Naive thymus-derived CD8-positive, alpha-beta T cell (primary cell): ENCODE measurements at regions not wholly inside any gene's neighbourhood (a gene's known extent, or its start where the extent isn't known, plus 50 kb on each side); places are given as distances from the start of the nearest gene placed in this dataset.

ENCODE experiments used
- ATAC-seq, 2 donors: fragments of 150-1000 bp; cut with Tn5 transposase in 1 of 2; sonication (Bioruptor Pico), chemical (Tn5 transposase) in 1 of 2; 1 replicate in 1 of 2; 2 replicates in 1 of 2; pipeline ENCODE4 v1.10.0; 2021; ENCODE audit warnings: mild to moderate bottlenecking in 2 of 2, moderate library complexity in 2 of 2
- POLR2A ChIA-PET: fragments of 350-600 bp; sonication (Branson Sonifier 250); formaldehyde crosslinking; loops from one replicate; lab custom pipeline; 2021; ENCODE audit warnings: antibody characterized with exemption; lab: Charles Lee
- DNase-seq, 10 donors: peaks; one replicate each; pipeline versions ENCODE4 v3.0.0 to v3.0.0-alpha.2; 2020 to 2022
- H3K27ac Mint-ChIP-seq, 10 donors: one replicate each; pipeline ENCODE4 v1.8.0; 2020 to 2022; ENCODE audit warnings: mild to moderate bottlenecking in 10 of 10, mixed read lengths in 10 of 10, moderate library complexity in 4 of 10, inconsistent platforms in 1 of 10
- H3K27me3 Mint-ChIP-seq, 5 donors: one replicate each; pipeline ENCODE4 v1.8.0; 2021 to 2022; ENCODE audit warnings: mixed read lengths in 5 of 5
- H3K36me3 Mint-ChIP-seq, 3 donors: one replicate each; pipeline ENCODE4 v1.8.0; 2020 to 2022; ENCODE audit warnings: mixed read lengths in 3 of 3, mild to moderate bottlenecking in 2 of 3, inconsistent platforms in 1 of 3
- H3K4me1 Mint-ChIP-seq, 4 donors: one replicate each; pipeline ENCODE4 v1.8.0; 2021 to 2022; ENCODE audit warnings: mixed read lengths in 4 of 4
- H3K4me3 Mint-ChIP-seq, 10 donors: one replicate each; pipeline ENCODE4 v1.8.0; 2020 to 2022; ENCODE audit warnings: mild to moderate bottlenecking in 10 of 10, mixed read lengths in 10 of 10, moderate library complexity in 6 of 10, inconsistent platforms in 1 of 10
- H3K9me3 Mint-ChIP-seq, 9 donors: one replicate each; pipeline ENCODE4 v1.8.0; 2020 to 2022; ENCODE audit warnings: mixed read lengths in 9 of 9, mild to moderate bottlenecking in 3 of 9, inconsistent platforms in 1 of 9, moderate library complexity in 1 of 9

DNA sequence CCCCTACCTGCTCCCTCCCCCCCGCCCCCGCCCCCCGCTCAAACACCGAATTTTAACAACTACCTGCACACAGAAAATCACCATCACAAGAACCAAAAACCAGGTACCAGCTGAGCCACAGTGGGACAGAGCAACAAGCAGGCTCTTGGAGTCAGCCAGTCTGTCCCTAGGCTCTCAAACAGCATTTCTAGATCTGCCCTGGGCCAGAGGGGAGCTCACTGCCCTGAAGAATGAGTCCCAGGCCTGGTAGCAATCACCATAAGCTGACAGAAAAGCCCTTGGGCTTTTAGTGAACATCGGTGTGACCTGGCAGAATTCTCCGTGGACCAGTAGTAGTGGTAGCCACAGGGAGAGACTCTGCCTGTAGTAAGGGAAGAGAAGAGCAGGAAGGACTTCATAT, 58.3 kb downstream of the C11orf87 start:
- DNase-seq (no peak), ATAC-seq (no peak)
- Mint-ChIP-seq H3K4me3 (no peak overlapping the region), H3K9me3 (peaks cover 0 to 16% (median 0%) of the 10 kb centered on the region in 9 donors), H3K27ac (no peak overlapping the region), H3K4me1 (no peaks in the 10 kb centered on the region), H3K36me3 (no peaks in the 10 kb centered on the region), H3K27me3 (peaks cover 0 to 4% (median 0%) of the 10 kb centered on the region in 5 donors)
- POLR2A ChIA-PET = no interaction called here

GRCh38 chr11:109486129-109486528, 64.1 kb downstream of the C11orf87 start:
- no peak overlapping the region for H3K27ac Mint-ChIP-seq
- H3K9me3 Mint-ChIP-seq = peaks cover 0 to 10% (median 2%) of the 10 kb centered on the region in 9 donors
- no peaks in the 10 kb centered on the region for H3K36me3 Mint-ChIP-seq
- DNase-seq (no peak), ATAC-seq (no peak)
- H3K4me1 Mint-ChIP-seq = no peaks in the 10 kb centered on the region
- POLR2A ChIA-PET = no interaction called here
- H3K27me3 Mint-ChIP-seq = no peaks in the 10 kb centered on the region
- H3K4me3 Mint-ChIP-seq = no peak overlapping the region

DNA sequence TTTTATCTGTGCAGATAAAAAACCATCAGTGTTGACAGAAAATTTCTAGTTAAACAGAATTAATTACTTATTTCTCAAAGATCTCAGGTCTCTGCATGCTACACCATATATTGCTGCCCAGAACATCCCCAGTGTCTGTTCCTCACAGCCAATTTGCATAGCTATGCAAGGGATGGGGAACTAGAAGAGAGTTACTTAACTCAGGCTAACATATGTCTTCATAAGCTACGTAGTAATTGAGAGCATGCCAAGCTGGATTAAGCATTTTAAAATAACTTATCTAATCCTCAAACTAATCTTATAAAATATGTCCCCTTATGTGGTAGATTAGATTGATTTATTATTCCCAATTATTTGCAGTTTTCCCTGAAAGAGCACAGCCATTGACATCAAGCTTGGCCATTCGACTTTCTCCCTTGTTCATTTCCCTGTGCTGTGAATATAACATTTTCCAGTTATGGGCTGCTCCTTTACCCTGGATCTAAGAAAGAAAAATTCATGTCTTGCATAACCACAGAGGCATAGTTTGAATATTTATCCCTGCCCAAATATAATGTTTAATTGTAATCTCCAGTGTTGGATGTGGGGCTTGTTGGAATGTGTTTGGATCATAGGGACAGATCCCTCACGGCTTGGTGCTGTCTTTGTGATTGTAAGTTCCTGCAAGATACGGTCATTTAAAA, 69.1 kb downstream of the C11orf87 start:
- POLR2A ChIA-PET = no interaction called here
- Mint-ChIP-seq H3K36me3 (no peaks in the 10 kb centered on the region), H3K9me3 (peaks cover 0 to 12% (median 4%) of the 10 kb centered on the region in 9 donors), H3K4me1 (no peaks in the 10 kb centered on the region), H3K4me3 (no peak overlapping the region), H3K27ac (no peak overlapping the region), H3K27me3 (no peaks in the 10 kb centered on the region)
- DNase-seq = no peak
- no peak for ATAC-seq

GRCh38 chr11:109506115-109506514, 84.1 kb downstream of the C11orf87 start:
- H3K4me1 Mint-ChIP-seq = no peaks in the 10 kb centered on the region
- H3K27ac Mint-ChIP-seq = no peak overlapping the region
- POLR2A ChIA-PET = no interaction called here
- H3K27me3 Mint-ChIP-seq = no peaks in the 10 kb centered on the region
- DNase-seq = no peak
- no peaks in the 10 kb centered on the region for H3K36me3 Mint-ChIP-seq
- no peak for ATAC-seq
- no peak overlapping the region for H3K4me3 Mint-ChIP-seq
- peaks cover 0 to 5% (median 0%) of the 10 kb centered on the region in 9 donors for H3K9me3 Mint-ChIP-seq

DNA sequence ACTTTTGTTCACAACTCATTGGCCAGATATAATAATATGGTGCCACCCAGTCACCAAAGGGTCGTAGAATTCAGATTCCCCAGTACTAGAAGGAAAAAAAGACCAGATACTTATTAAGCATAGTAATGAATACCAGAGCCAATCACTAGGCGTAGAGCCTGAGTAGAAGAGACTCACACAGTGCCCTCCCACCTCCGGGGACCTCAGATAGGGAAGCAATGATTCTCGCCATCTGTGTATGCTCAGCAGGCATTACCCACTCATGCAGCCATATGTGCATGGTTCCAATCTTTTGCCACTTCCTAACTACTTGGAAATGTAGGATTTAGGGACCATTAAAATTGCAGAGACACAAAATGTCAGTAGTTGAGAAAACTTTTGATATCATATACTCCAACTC, 85.3 kb downstream of the C11orf87 start:
- DNase-seq (no peak), ATAC-seq (no peak)
- H3K4me3 Mint-ChIP-seq = no peak overlapping the region
- H3K36me3 Mint-ChIP-seq = no peaks in the 10 kb centered on the region
- H3K27me3 Mint-ChIP-seq = no peaks in the 10 kb centered on the region
- no peaks in the 10 kb centered on the region for H3K4me1 Mint-ChIP-seq
- no peak overlapping the region for H3K27ac Mint-ChIP-seq
- POLR2A ChIA-PET = no interaction called here
- peaks cover 0 to 3% (median 0%) of the 10 kb centered on the region in 9 donors for H3K9me3 Mint-ChIP-seq

- H3K27ac Mint-ChIP-seq = no peak overlapping the region
- H3K27me3 Mint-ChIP-seq = peaks cover 0 to 3% (median 0%) of the 10 kb centered on the region in 5 donors
- H3K4me3 Mint-ChIP-seq = no peak overlapping the region
- POLR2A ChIA-PET = no interaction called here
- DNase-seq (no peak), ATAC-seq (no peak)
- no peaks in the 10 kb centered on the region for H3K36me3 Mint-ChIP-seq
- no peaks in the 10 kb centered on the region for H3K4me1 Mint-ChIP-seq
- peaks cover 0 to 3% (median 0%) of the 10 kb centered on the region in 9 donors for H3K9me3 Mint-ChIP-seq
Measured at GRCh38 chr11:109507836-109508561, 86.0 kb downstream of the C11orf87 start.

GRCh38 chr11:109508943-109509342, 87.0 kb downstream of the C11orf87 start:
- Mint-ChIP-seq H3K36me3 (no peaks in the 10 kb centered on the region), H3K27ac (no peak overlapping the region), H3K4me3 (no peak overlapping the region), H3K4me1 (no peaks in the 10 kb centered on the region), H3K27me3 (peaks cover 0 to 6% (median 0%) of the 10 kb centered on the region in 5 donors), H3K9me3 (peaks cover 0 to 4% (median 0%) of the 10 kb centered on the region in 9 donors)
- DNase-seq (no peak), ATAC-seq (no peak)
- POLR2A ChIA-PET = no interaction called here

- no peaks in the 10 kb centered on the region for H3K4me1 Mint-ChIP-seq
- DNase-seq (no peak), ATAC-seq (no peak)
- POLR2A ChIA-PET = no interaction called here
- H3K9me3 Mint-ChIP-seq = peaks cover 0 to 14% (median 2%) of the 10 kb centered on the region in 9 donors
- no peaks in the 10 kb centered on the region for H3K36me3 Mint-ChIP-seq
- H3K4me3 Mint-ChIP-seq = no peak overlapping the region
- peaks cover 0 to 8% (median 0%) of the 10 kb centered on the region in 5 donors for H3K27me3 Mint-ChIP-seq
- no peak overlapping the region for H3K27ac Mint-ChIP-seq
Measured at GRCh38 chr11:109510316-109510715, 88.3 kb downstream of the C11orf87 start.

- Mint-ChIP-seq H3K4me3 (no peak overlapping the region), H3K4me1 (no peaks in the 10 kb centered on the region), H3K27me3 (peaks cover 0 to 8% (median 0%) of the 10 kb centered on the region in 5 donors), H3K27ac (no peak overlapping the region), H3K36me3 (no peaks in the 10 kb centered on the region), H3K9me3 (peaks cover 0 to 14% (median 2%) of the 10 kb centered on the region in 9 donors)
- DNase-seq = no peak
- POLR2A ChIA-PET = no interaction called here
- ATAC-seq = no peak
Measured at GRCh38 chr11:109511598-109511997, 89.6 kb downstream of the C11orf87 start.

- Mint-ChIP-seq H3K36me3 (no peaks in the 10 kb centered on the region), H3K4me3 (no peak overlapping the region), H3K27ac (no peak overlapping the region), H3K9me3 (peaks cover 0 to 14% (median 2%) of the 10 kb centered on the region in 9 donors), H3K27me3 (peaks cover 0 to 8% (median 0%) of the 10 kb centered on the region in 5 donors), H3K4me1 (no peaks in the 10 kb centered on the region)
- POLR2A ChIA-PET = no interaction called here
- DNase-seq = no peak
- ATAC-seq = no peak
Measured at GRCh38 chr11:109512249-109512648, 90.3 kb downstream of the C11orf87 start.

DNA sequence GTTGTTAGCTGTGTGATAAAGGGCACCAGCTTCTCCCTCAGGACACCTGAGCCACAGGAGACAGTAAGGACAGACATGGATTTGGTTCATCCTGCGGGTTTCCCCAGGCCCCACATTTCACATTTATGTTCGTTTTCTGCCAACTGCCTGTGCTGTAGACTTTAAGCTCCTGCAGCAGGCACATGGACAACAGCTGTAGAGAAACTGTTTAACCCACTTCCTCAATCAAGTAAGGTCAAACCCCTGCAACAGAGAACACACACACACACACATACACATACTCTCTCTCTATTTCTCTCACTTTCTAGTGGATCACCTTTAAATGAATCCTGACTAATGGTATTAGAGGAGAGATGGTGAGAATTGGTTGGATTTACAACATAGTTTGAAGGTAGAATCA, 90.7 kb downstream of the C11orf87 start:
- Mint-ChIP-seq H3K4me1 (no peaks in the 10 kb centered on the region), H3K9me3 (peaks cover 0 to 14% (median 2%) of the 10 kb centered on the region in 9 donors), H3K27ac (no peak overlapping the region), H3K36me3 (no peaks in the 10 kb centered on the region), H3K4me3 (no peak overlapping the region), H3K27me3 (peaks cover 0 to 8% (median 0%) of the 10 kb centered on the region in 5 donors)
- DNase-seq (no peak), ATAC-seq (no peak)
- POLR2A ChIA-PET = no interaction called here

GRCh38 chr11:109514313-109515018, 92.5 kb downstream of the C11orf87 start:
- Mint-ChIP-seq H3K9me3 (peaks cover 0 to 14% (median 2%) of the 10 kb centered on the region in 9 donors), H3K36me3 (no peaks in the 10 kb centered on the region), H3K27me3 (peaks cover 0 to 8% (median 0%) of the 10 kb centered on the region in 5 donors), H3K27ac (no peak overlapping the region), H3K4me3 (no peak overlapping the region), H3K4me1 (no peaks in the 10 kb centered on the region)
- DNase-seq = no peak
- no peak for ATAC-seq
- POLR2A ChIA-PET = no interaction called here

- ATAC-seq (no peak), DNase-seq (no peak)
- peaks cover 0 to 25% (median 7%) of the 10 kb centered on the region in 9 donors for H3K9me3 Mint-ChIP-seq
- POLR2A ChIA-PET = no interaction called here
- H3K4me3 Mint-ChIP-seq = no peak overlapping the region
- no peaks in the 10 kb centered on the region for H3K36me3 Mint-ChIP-seq
- H3K27me3 Mint-ChIP-seq = no peaks in the 10 kb centered on the region
- H3K4me1 Mint-ChIP-seq = no peaks in the 10 kb centered on the region
- H3K27ac Mint-ChIP-seq = no peak overlapping the region
Measured at GRCh38 chr11:109519253-109519652, 97.3 kb downstream of the C11orf87 start.
